ENCODE measurements at regions not wholly inside any gene's neighbourhood (a gene's known extent, or its start where the extent isn't known, plus 50 kb on each side); places are given as distances from the start of the nearest gene placed in this dataset.

GRCh38 chr1:221837896-221838295, 96.0 kb upstream of the DUSP10 start:
- H4K20me1 ChIP-seq (ENCODE audit: insufficient read depth): no peaks in the 10 kb centered on the region
- H2AFZ ChIP-seq (ENCODE audit: low read depth): no peak overlapping the region
- H3K4me1 ChIP-seq (ENCODE audit: low read depth, poor library complexity, severe bottlenecking): peaks cover 19% of the 10 kb centered on the region
- H3K36me3 ChIP-seq (ENCODE audit: insufficient read depth): no peaks in the 10 kb centered on the region
- H3K27me3 ChIP-seq (ENCODE audit: insufficient read depth, low read depth): no peaks in the 10 kb centered on the region
- no peak for TF ChIP-seq CTCF (conservative IDR thresholded peaks at IDR 0.05; ENCODE audit: low read depth, low read length)
- no peak overlapping the region for H3K27ac ChIP-seq
- H3K4me2 ChIP-seq: no peak overlapping the region
- H3K79me2 ChIP-seq (ENCODE audit: insufficient read depth, low read depth): no peaks in the 10 kb centered on the region
- H3K4me3 ChIP-seq (IDR thresholded peaks at IDR 0.05; ENCODE audit: insufficient read depth, low read depth, low read length): no peak overlapping the region
- H3K9ac ChIP-seq: no peak overlapping the region

- H3K36me3 ChIP-seq (ENCODE audit: insufficient read depth): no peaks in the 10 kb centered on the region
- no peaks in the 10 kb centered on the region for H3K79me2 ChIP-seq (ENCODE audit: insufficient read depth, low read depth)
- TF ChIP-seq CTCF (conservative IDR thresholded peaks at IDR 0.05; ENCODE audit: low read depth, low read length): no peak
- H3K4me1 ChIP-seq (ENCODE audit: low read depth, poor library complexity, severe bottlenecking): peaks cover 9% of the 10 kb centered on the region
- H2AFZ ChIP-seq (ENCODE audit: low read depth): no peak overlapping the region
- H4K20me1 ChIP-seq (ENCODE audit: insufficient read depth): no peaks in the 10 kb centered on the region
- H3K4me2 ChIP-seq: no peak overlapping the region
- H3K4me3 ChIP-seq (IDR thresholded peaks at IDR 0.05; ENCODE audit: insufficient read depth, low read depth, low read length): no peak overlapping the region
- no peak overlapping the region for H3K9ac ChIP-seq
- no peaks in the 10 kb centered on the region for H3K27me3 ChIP-seq (ENCODE audit: insufficient read depth, low read depth)
- no peak overlapping the region for H3K27ac ChIP-seq
Observed at GRCh38 chr1:221834698-221835513, 93.0 kb upstream of the DUSP10 start.

GRCh38 chr1:221832617-221833016, 90.7 kb upstream of the DUSP10 start:
- no peak overlapping the region for H3K9ac ChIP-seq
- no peaks in the 10 kb centered on the region for H3K79me2 ChIP-seq (ENCODE audit: insufficient read depth, low read depth)
- no peak overlapping the region for H3K4me2 ChIP-seq
- no peaks in the 10 kb centered on the region for H3K27me3 ChIP-seq (ENCODE audit: insufficient read depth, low read depth)
- H3K4me3 ChIP-seq (IDR thresholded peaks at IDR 0.05; ENCODE audit: insufficient read depth, low read depth, low read length): no peak overlapping the region
- no peak overlapping the region for H3K27ac ChIP-seq
- no peaks in the 10 kb centered on the region for H3K4me1 ChIP-seq (ENCODE audit: low read depth, poor library complexity, severe bottlenecking)
- H4K20me1 ChIP-seq (ENCODE audit: insufficient read depth): no peaks in the 10 kb centered on the region
- no peaks in the 10 kb centered on the region for H3K36me3 ChIP-seq (ENCODE audit: insufficient read depth)
- no peak overlapping the region for H2AFZ ChIP-seq (ENCODE audit: low read depth)
- TF ChIP-seq CTCF (conservative IDR thresholded peaks at IDR 0.05; ENCODE audit: low read depth, low read length): no peak

GRCh38 chr1:221832151-221832550, 90.3 kb upstream of the DUSP10 start:
- Histone ChIP-seq H3K27me3 (ENCODE audit: insufficient read depth, low read depth) (no peaks in the 10 kb centered on the region), H3K36me3 (ENCODE audit: insufficient read depth) (no peaks in the 10 kb centered on the region), H4K20me1 (ENCODE audit: insufficient read depth) (no peaks in the 10 kb centered on the region), H3K4me3 (IDR thresholded peaks at IDR 0.05; ENCODE audit: insufficient read depth, low read depth, low read length) (no peak overlapping the region), H3K79me2 (ENCODE audit: insufficient read depth, low read depth) (no peaks in the 10 kb centered on the region), H3K27ac (no peak overlapping the region), H3K4me1 (ENCODE audit: low read depth, poor library complexity, severe bottlenecking) (no peaks in the 10 kb centered on the region), H2AFZ (ENCODE audit: low read depth) (no peak overlapping the region), H3K4me2 (no peak overlapping the region), H3K9ac (no peak overlapping the region)
- no peak for TF ChIP-seq CTCF (conservative IDR thresholded peaks at IDR 0.05; ENCODE audit: low read depth, low read length)

Measured in KMS-11 (cell line).